Liver (tissue), 8 donors: ENCODE measurements at regions not wholly inside any gene's neighbourhood (a gene's known extent, or its start where the extent isn't known, plus 50 kb on each side); places are given as distances from the start of the nearest gene placed in this dataset.

Source experiments
- DNase-seq: peaks from one replicate; pipeline ENCODE4 v3.0.0-alpha.2; 2017; ENCODE audit warnings: low spot score
- H3K27ac ChIP-seq, 2 donors: one replicate each; pipeline ENCODE4 v1.7.0; 2013; ENCODE audit warnings: inconsistent platforms in 2 of 2, low read length in 2 of 2, control low read depth in 1 of 2, low read depth in 1 of 2, mild to moderate bottlenecking in 1 of 2
- H3K27me3 ChIP-seq, 4 donors: one replicate each; pipeline versions ENCODE4 v1.6.1 to v1.7.0; 2013; ENCODE audit warnings: low read length in 3 of 4, inconsistent platforms in 1 of 4, mild to moderate bottlenecking in 1 of 4, moderate library complexity in 1 of 4; ENCODE audit not compliant: control insufficient read depth in 4 of 4, insufficient read depth in 4 of 4
- H3K36me3 ChIP-seq, 4 donors: one replicate each; pipeline versions ENCODE4 v1.6.1 to v1.7.0; 2013; ENCODE audit warnings: low read length in 3 of 4, mild to moderate bottlenecking in 3 of 4, low read depth in 1 of 4, moderate library complexity in 1 of 4; ENCODE audit not compliant: control insufficient read depth in 4 of 4, insufficient read depth in 3 of 4
- H3K4me1 ChIP-seq, 4 donors: one replicate each; pipeline versions ENCODE4 v1.6.1 to v1.7.0; 2013; ENCODE audit warnings: low read length in 3 of 4, mild to moderate bottlenecking in 3 of 4, moderate library complexity in 1 of 4; ENCODE audit not compliant: control insufficient read depth in 4 of 4, insufficient read depth in 4 of 4
- H3K4me3 ChIP-seq, 3 donors: one replicate each; pipeline versions ENCODE4 v1.6.1 to v1.7.0; 2013; ENCODE audit warnings: low read length in 3 of 3, control low read depth in 1 of 3, low read depth in 1 of 3, mild to moderate bottlenecking in 1 of 3
- H3K9ac ChIP-seq, 2 donors: one replicate each; pipeline ENCODE4 v1.7.0; 2013; ENCODE audit warnings: low read length in 2 of 2, mild to moderate bottlenecking in 2 of 2, moderate library complexity in 2 of 2, control low read depth in 1 of 2, low read depth in 1 of 2
- H3K9me3 ChIP-seq, 4 donors: one replicate each; pipeline versions ENCODE4 v1.6.1 to v1.7.0; 2013; ENCODE audit warnings: low read length in 3 of 4; ENCODE audit not compliant: control insufficient read depth in 4 of 4
- ATF3 ChIP-seq: IDR thresholded peaks from 2 replicates; pipeline ENCODE4 v1.6.1; 2016; ENCODE audit warnings: antibody characterized with exemption
- CTCF ChIP-seq: fragments of 150-350 bp; IDR thresholded peaks from 2 replicates; pipeline ENCODE4 v1.5.1; 2017; ENCODE audit warnings: improper control_type of control experiment, low read depth, low read length; ENCODE audit not compliant: missing input control
- EGR1 ChIP-seq, 2 donors: IDR thresholded peaks; 2 replicates each; pipeline ENCODE4 v1.6.1; 2016 to 2018; ENCODE audit warnings: antibody characterized with exemption in 2 of 2, low read depth in 2 of 2
- FOXA1 ChIP-seq: IDR thresholded peaks from 2 replicates; pipeline ENCODE4 v1.6.1; 2016; ENCODE audit warnings: antibody characterized with exemption
- HNF4A ChIP-seq, 2 donors: conservative IDR thresholded peaks; 2 replicates each; pipeline ENCODE4 v1.6.1; 2016; ENCODE audit warnings: antibody characterized with exemption in 2 of 2, mild to moderate bottlenecking in 2 of 2
- HNF4G ChIP-seq: IDR thresholded peaks from 2 replicates; pipeline ENCODE4 v1.6.1; 2016; ENCODE audit warnings: antibody characterized with exemption
- JUND ChIP-seq, 2 donors: IDR thresholded peaks; 2 replicates each; pipeline ENCODE4 v1.6.1; 2016; ENCODE audit warnings: antibody characterized with exemption in 2 of 2
- MAX ChIP-seq: IDR thresholded peaks from 2 replicates; pipeline ENCODE4 v1.6.1; 2016; ENCODE audit warnings: antibody characterized with exemption
- NR2F2 ChIP-seq: IDR thresholded peaks from 2 replicates; pipeline ENCODE4 v1.6.1; 2016; ENCODE audit warnings: antibody characterized with exemption
- RAD21 ChIP-seq, 2 donors: IDR thresholded peaks; 2 replicates each; pipeline ENCODE4 v1.6.1; 2016; ENCODE audit warnings: antibody characterized with exemption in 2 of 2, mild to moderate bottlenecking in 2 of 2
- RXRA ChIP-seq, 2 donors: IDR thresholded peaks; 2 replicates each; pipeline ENCODE4 v1.6.1; 2017 to 2018; ENCODE audit warnings: antibody characterized with exemption in 2 of 2, mild to moderate bottlenecking in 1 of 2
- SP1 ChIP-seq: IDR thresholded peaks from 2 replicates; pipeline ENCODE4 v1.6.1; 2018; ENCODE audit warnings: antibody characterized with exemption, mild to moderate bottlenecking
- YY1 ChIP-seq: IDR thresholded peaks from 2 replicates; pipeline ENCODE4 v1.6.1; 2016; ENCODE audit warnings: antibody characterized with exemption, mild to moderate bottlenecking
- WGBS: extraction: QIAGEN DNeasy Blood & Tissue Kit; methylation state at CpG from one replicate; pipeline ENCODE4 v1.1.7; 2013; 5-methylcytosine and 5-hydroxymethylcytosine counted together
- TF ChIP-seq, protein P1 (sequence below): IDR thresholded peaks from 2 replicates; pipeline ENCODE4 v1.6.1; 2016; ENCODE audit warnings: antibody characterized with exemption
- donor health status: healthy.
- donor health status: healthy.
- donor health status: healthy.
- donor health status: healthy.
- donor health status: healthy.

DNA sequence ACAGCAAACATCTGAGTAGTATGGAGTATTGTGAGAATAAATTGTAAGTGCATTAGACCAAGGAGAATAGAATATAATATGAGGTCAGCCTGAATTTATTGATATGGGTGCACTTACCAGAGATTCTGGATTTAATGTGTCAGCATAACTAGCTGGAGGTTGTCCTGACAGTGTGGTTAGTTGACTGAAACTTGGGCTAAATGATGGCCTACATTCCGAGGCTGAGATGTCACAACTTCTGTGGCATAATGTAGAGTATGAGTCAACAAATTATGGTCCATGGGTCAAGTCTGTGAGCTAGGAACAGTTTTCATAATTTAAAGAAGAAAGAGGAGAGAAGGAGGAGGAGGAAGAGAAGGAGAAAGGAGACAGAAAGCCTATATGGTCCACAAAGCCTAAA is 127.6 kb downstream of the QPCT start:
- no peak for TF ChIP-seq HNF4A (conservative IDR thresholded peaks at IDR 0.05)
- TF ChIP-seq RAD21 (IDR thresholded peaks at IDR 0.05) = no peak
- TF ChIP-seq, protein P1, sequence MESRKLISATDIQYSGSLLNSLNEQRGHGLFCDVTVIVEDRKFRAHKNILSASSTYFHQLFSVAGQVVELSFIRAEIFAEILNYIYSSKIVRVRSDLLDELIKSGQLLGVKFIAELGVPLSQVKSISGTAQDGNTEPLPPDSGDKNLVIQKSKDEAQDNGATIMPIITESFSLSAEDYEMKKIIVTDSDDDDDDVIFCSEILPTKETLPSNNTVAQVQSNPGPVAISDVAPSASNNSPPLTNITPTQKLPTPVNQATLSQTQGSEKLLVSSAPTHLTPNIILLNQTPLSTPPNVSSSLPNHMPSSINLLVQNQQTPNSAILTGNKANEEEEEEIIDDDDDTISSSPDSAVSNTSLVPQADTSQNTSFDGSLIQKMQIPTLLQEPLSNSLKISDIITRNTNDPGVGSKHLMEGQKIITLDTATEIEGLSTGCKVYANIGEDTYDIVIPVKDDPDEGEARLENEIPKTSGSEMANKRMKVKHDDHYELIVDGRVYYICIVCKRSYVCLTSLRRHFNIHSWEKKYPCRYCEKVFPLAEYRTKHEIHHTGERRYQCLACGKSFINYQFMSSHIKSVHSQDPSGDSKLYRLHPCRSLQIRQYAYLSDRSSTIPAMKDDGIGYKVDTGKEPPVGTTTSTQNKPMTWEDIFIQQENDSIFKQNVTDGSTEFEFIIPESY = no peak
- no peak for TF ChIP-seq EGR1 (IDR thresholded peaks at IDR 0.05; ENCODE audit: low read depth in 2 of 2)
- no peak for TF ChIP-seq CTCF
- no peak for TF ChIP-seq JUND (IDR thresholded peaks at IDR 0.05)
- TF ChIP-seq ATF3 = no peak
- Histone ChIP-seq H3K36me3 (no peaks in the 10 kb centered on the region), H3K9me3 (no peaks in the 10 kb centered on the region), H3K9ac (no peak overlapping the region), H3K27ac (no peak overlapping the region), H3K4me3 (no peak overlapping the region), H3K27me3 (no peaks in the 10 kb centered on the region), H3K4me1 (peaks cover 0 to 35% (median 13%) of the 10 kb centered on the region in 4 donors)
- 22% methylated on average over 1 of the region's 1 CpG for WGBS
- DNase-seq = no peak

DNA sequence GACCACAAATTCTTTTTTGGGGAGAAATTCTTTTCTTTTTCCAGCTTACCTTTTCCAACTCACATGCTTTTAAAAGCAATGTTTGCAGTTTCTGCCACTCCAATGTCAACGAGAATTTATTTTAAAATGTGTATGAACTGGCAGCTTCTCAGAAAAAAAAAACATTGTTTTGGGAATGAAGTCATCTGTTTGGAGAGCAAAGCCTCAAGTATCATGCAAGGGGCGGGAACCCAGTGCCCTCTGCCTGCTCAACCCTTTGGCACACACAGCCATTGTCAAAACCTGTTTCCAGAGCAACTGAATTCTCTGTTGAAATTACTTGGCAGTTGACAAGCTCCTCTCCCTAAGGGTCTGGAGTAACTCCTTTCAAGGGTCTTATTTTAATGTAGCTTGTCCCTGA is 128.5 kb downstream of the QPCT start:
- no peak overlapping the region for H3K9ac ChIP-seq
- DNase-seq = no peak
- H3K36me3 ChIP-seq = no peaks in the 10 kb centered on the region
- no peaks in the 10 kb centered on the region for H3K9me3 ChIP-seq
- no peak overlapping the region for H3K4me3 ChIP-seq
- 27% methylated on average over 2 of the region's 2 CpGs for WGBS
- H3K4me1 ChIP-seq = peaks cover 0 to 30% (median 12%) of the 10 kb centered on the region in 4 donors
- TF ChIP-seq JUND (IDR thresholded peaks at IDR 0.05) (peak in 1 of 2 donors; percentile 18), HNF4A (conservative IDR thresholded peaks at IDR 0.05) (peak in 1 of 2 donors; percentile 41), YY1 (peak; percentile 27), RXRA (IDR thresholded peaks at IDR 0.05) (peak in 1 of 2 donors; percentile 32), FOXA1 (no peak)
- TF ChIP-seq, protein P1 = peak; percentile 8
- H3K27ac ChIP-seq = peak overlapping the region in 1 of 2 donors; percentile 27
- H3K27me3 ChIP-seq = no peaks in the 10 kb centered on the region

DNA sequence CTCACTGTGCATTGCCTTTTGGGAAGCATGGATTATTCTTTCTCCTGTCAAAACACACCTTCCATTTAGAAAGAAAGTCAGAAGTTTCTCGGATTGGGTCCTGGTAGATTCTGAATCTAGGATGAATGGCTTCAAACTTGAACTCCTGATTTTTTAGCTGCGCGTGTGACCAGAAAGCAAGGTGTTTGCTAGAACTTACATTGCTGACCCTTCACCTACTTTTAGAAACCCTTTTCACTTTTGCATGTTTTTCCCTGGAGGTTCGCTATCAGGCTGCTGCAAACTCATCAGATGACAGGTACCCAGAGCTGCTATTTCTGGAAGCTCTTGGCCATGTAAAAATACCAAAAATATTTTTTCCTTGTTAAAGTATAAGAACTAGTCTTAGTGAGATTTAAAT is 132.0 kb downstream of the QPCT start:
- WGBS = 77% methylated on average over 4 of the region's 4 CpGs
- TF ChIP-seq HNF4G (no peak), MAX (no peak), SP1 (no peak), NR2F2 (no peak), RAD21 (IDR thresholded peaks at IDR 0.05) (no peak), RXRA (IDR thresholded peaks at IDR 0.05) (peak; percentile 17 to 57), FOXA1 (no peak), JUND (IDR thresholded peaks at IDR 0.05) (no peak)
- no peak overlapping the region for H3K27ac ChIP-seq

More for the DNA sequence above, 132.0 kb downstream of the QPCT start:
- Histone ChIP-seq H3K27me3 (no peaks in the 10 kb centered on the region), H3K9me3 (no peaks in the 10 kb centered on the region), H3K4me1 (peaks cover 0 to 16% (median 6%) of the 10 kb centered on the region in 4 donors), H3K4me3 (no peak overlapping the region), H3K36me3 (peaks cover 0 to 5% (median under 1%) of the 10 kb centered on the region in 4 donors), H3K9ac (no peak overlapping the region)
- no peak for DNase-seq
